SK-N-SH treated with all-trans-retinoic acid at 6 μM for 48 hours (cell line): ENCODE measurements at regions not wholly inside any gene's neighbourhood (a gene's known extent, or its start where the extent isn't known, plus 50 kb on each side); places are given as distances from the start of the nearest gene placed in this dataset.

ENCODE experiments used
- ATAC-seq: fragments of 200-7000 bp; cut with Tn5 transposase; 3 replicates; pipeline ENCODE4 v1.9.1; 2020; ENCODE audit warnings: mild to moderate bottlenecking, moderate library complexity
- ARNTL ChIP-seq: fragments of 450-650 bp; formaldehyde crosslinking; IDR thresholded peaks from 2 replicates; pipeline ENCODE4 v1.5.0; 2020; ENCODE audit warnings: low read depth, mild to moderate bottlenecking, moderate library complexity, borderline replicate concordance
- BACH2 ChIP-seq: fragments of 250-450 bp; sonication (Bioruptor Pico); IDR thresholded peaks from 2 replicates; pipeline ENCODE4 v1.9.0; 2021; ENCODE audit warnings: mild to moderate bottlenecking, borderline replicate concordance
- CSDC2 ChIP-seq: fragments of 250-450 bp; sonication (Bioruptor Pico); IDR thresholded peaks from 2 replicates; pipeline ENCODE4 v1.5.0; 2020; ENCODE audit warnings: mild to moderate bottlenecking, moderate library complexity
- CSRNP3 ChIP-seq: fragments of 250-450 bp; sonication (Bioruptor Pico); IDR thresholded peaks from 2 replicates; pipeline ENCODE4 v1.5.1; 2021; ENCODE audit warnings: mild to moderate bottlenecking, moderate library complexity
- GLIS3 ChIP-seq: fragments of 250-450 bp; sonication (Bioruptor Pico); IDR thresholded peaks from 2 replicates; pipeline ENCODE4 v1.5.0; 2020; ENCODE audit warnings: mild to moderate bottlenecking, moderate library complexity
- ISL1 ChIP-seq: fragments of 250-450 bp; sonication (Bioruptor Pico); IDR thresholded peaks from 2 replicates; pipeline ENCODE4 v2.1.2; 2022; ENCODE audit warnings: mild to moderate bottlenecking, moderate library complexity
- OSR1 ChIP-seq: fragments of 250-450 bp; sonication (Bioruptor Pico); IDR thresholded peaks from 2 replicates; pipeline ENCODE4 v1.8.0; 2022; ENCODE audit warnings: moderate library complexity, mild to moderate bottlenecking, inconsistent platforms
- PATZ1 ChIP-seq: fragments of 250-450 bp; sonication (Bioruptor Pico); IDR thresholded peaks from 2 replicates; pipeline ENCODE4 v1.8.0; 2020; ENCODE audit warnings: mild to moderate bottlenecking, moderate library complexity, borderline replicate concordance
- PPARA ChIP-seq: fragments of 250-450 bp; sonication (Bioruptor Pico); IDR thresholded peaks from 2 replicates; pipeline ENCODE4 v1.5.0; 2020; ENCODE audit warnings: mild to moderate bottlenecking, borderline replicate concordance
- SNAI2 ChIP-seq: fragments of 250-450 bp; sonication (Bioruptor Pico); IDR thresholded peaks from 2 replicates; pipeline ENCODE4 v1.5.0; 2020; ENCODE audit warnings: mild to moderate bottlenecking, moderate library complexity
- TCF4 ChIP-seq: fragments of 250-450 bp; sonication (Bioruptor Pico); IDR thresholded peaks from 2 replicates; pipeline ENCODE4 v1.8.0; 2021; ENCODE audit warnings: mild to moderate bottlenecking, moderate library complexity, borderline replicate concordance
- TOX ChIP-seq: fragments of 250-450 bp; sonication (Bioruptor Pico); IDR thresholded peaks from 2 replicates; pipeline ENCODE4 v1.8.0; 2021; ENCODE audit warnings: mild to moderate bottlenecking, moderate library complexity, borderline replicate concordance
- TSHZ2 ChIP-seq: fragments of 250-450 bp; sonication (Bioruptor Pico); IDR thresholded peaks from 2 replicates; pipeline ENCODE4 v1.5.0; 2020; ENCODE audit warnings: mild to moderate bottlenecking, moderate library complexity
- ZC3H10 ChIP-seq: fragments of 250-450 bp; sonication (Bioruptor Pico); IDR thresholded peaks from 2 replicates; pipeline ENCODE4 v1.5.1; 2021; ENCODE audit warnings: mild to moderate bottlenecking, moderate library complexity
- ZFP3 ChIP-seq: fragments of 250-450 bp; sonication (Bioruptor Pico); IDR thresholded peaks from 2 replicates; pipeline ENCODE4 v1.5.0; 2020; ENCODE audit warnings: mild to moderate bottlenecking, moderate library complexity
- ZFP30 ChIP-seq: fragments of 450-650 bp; formaldehyde crosslinking; IDR thresholded peaks from 2 replicates; pipeline ENCODE4 v1.5.0; 2022; ENCODE audit warnings: mild to moderate bottlenecking, moderate library complexity
- ZNF565 ChIP-seq: fragments of 450-650 bp; formaldehyde crosslinking; conservative IDR thresholded peaks from 2 replicates; pipeline ENCODE4 v1.5.0; 2020; ENCODE audit warnings: low read depth, mild to moderate bottlenecking, moderate library complexity
- ZNF70 ChIP-seq: fragments of 450-650 bp; formaldehyde crosslinking; IDR thresholded peaks from 2 replicates; pipeline ENCODE4 v1.5.0; 2020; ENCODE audit warnings: mild to moderate bottlenecking, moderate library complexity
- ZNF8 ChIP-seq: fragments of 450-650 bp; formaldehyde crosslinking; IDR thresholded peaks from 2 replicates; pipeline ENCODE4 v1.5.0; 2020; ENCODE audit warnings: mild to moderate bottlenecking, moderate library complexity
- TF ChIP-seq, protein P1 (sequence below): fragments of 250-450 bp; sonication (Bioruptor Pico); IDR thresholded peaks from 2 replicates; pipeline ENCODE4 v1.8.0; 2021; ENCODE audit warnings: low read depth, mild to moderate bottlenecking, moderate library complexity, borderline replicate concordance

GRCh38 chr3:24678021-24678420, 183.4 kb upstream of the THRB start:
- TF ChIP-seq PPARA (no peak), CSRNP3 (CRISPR knock-in tag) (no peak), ZC3H10 (CRISPR knock-in tag) (no peak), ZNF70 (CRISPR knock-in tag) (no peak), PATZ1 (no peak), TOX (CRISPR knock-in tag) (no peak), CSDC2 (CRISPR knock-in tag) (no peak), ZNF8 (no peak), SNAI2 (CRISPR knock-in tag) (no peak), BACH2 (CRISPR knock-in tag) (no peak), ZNF565 (CRISPR knock-in tag) (no peak)
- no peak for ATAC-seq

GRCh38 chr3:24678421-24678865, 183.8 kb upstream of the THRB start:
- ATAC-seq: no peak

More at GRCh38 chr3:24678421-24678865, 183.8 kb upstream of the THRB start:
- TF ChIP-seq SNAI2 (CRISPR knock-in tag) (no peak), TOX (CRISPR knock-in tag) (no peak), PATZ1 (no peak), ARNTL (CRISPR knock-in tag) (no peak), OSR1 (no peak), ZFP30 (CRISPR knock-in tag) (no peak), ZC3H10 (CRISPR knock-in tag) (no peak), ZFP3 (CRISPR knock-in tag) (no peak), ZNF8 (no peak), TCF4 (no peak), ISL1 (CRISPR knock-in tag) (no peak), CSDC2 (CRISPR knock-in tag) (no peak), BACH2 (CRISPR knock-in tag) (no peak), TSHZ2 (CRISPR knock-in tag) (no peak), ZNF70 (CRISPR knock-in tag) (no peak), GLIS3 (CRISPR knock-in tag) (no peak)
- TF ChIP-seq, protein P1, sequence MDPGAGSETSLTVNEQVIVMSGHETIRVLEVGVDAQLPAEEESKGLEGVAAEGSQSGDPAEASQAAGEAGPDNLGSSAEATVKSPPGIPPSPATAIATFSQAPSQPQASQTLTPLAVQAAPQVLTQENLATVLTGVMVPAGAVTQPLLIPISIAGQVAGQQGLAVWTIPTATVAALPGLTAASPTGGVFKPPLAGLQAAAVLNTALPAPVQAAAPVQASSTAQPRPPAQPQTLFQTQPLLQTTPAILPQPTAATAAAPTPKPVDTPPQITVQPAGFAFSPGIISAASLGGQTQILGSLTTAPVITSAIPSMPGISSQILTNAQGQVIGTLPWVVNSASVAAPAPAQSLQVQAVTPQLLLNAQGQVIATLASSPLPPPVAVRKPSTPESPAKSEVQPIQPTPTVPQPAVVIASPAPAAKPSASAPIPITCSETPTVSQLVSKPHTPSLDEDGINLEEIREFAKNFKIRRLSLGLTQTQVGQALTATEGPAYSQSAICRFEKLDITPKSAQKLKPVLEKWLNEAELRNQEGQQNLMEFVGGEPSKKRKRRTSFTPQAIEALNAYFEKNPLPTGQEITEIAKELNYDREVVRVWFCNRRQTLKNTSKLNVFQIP (CRISPR knock-in tag): no peak
